Sigmoid colon (tissue), 4 donors: ENCODE measurements at regions not wholly inside any gene's neighbourhood (a gene's known extent, or its start where the extent isn't known, plus 50 kb on each side); places are given as distances from the start of the nearest gene placed in this dataset.

Source experiments
- CTCF ChIP-seq, 4 experiments: fragments of 450-650 bp in 3 of 4; fragments of 200-600 bp in 1 of 4; IDR thresholded peaks; one replicate each; pipeline ENCODE4 v1.5.1; 2016 to 2019; ENCODE audit warnings: antibody characterized with exemption in 4 of 4, mild to moderate bottlenecking in 3 of 4, moderate library complexity in 2 of 4
- EP300 ChIP-seq, 4 donors: sonication (generic); formaldehyde crosslinking; IDR thresholded peaks; one replicate each; pipeline ENCODE4 v1.6.1; 2017; ENCODE audit warnings: antibody characterized with exemption in 4 of 4

GRCh38 chr2:58921676-58922075 lies 680.6 kb upstream of the FANCL start:
- no peak for TF ChIP-seq CTCF (IDR thresholded peaks at IDR 0.05)
- no peak for TF ChIP-seq EP300 (IDR thresholded peaks at IDR 0.05)
